ENCODE measurements at regions not wholly inside any gene's neighbourhood (a gene's known extent, or its start where the extent isn't known, plus 50 kb on each side); places are given as distances from the start of the nearest gene placed in this dataset.

DNA sequence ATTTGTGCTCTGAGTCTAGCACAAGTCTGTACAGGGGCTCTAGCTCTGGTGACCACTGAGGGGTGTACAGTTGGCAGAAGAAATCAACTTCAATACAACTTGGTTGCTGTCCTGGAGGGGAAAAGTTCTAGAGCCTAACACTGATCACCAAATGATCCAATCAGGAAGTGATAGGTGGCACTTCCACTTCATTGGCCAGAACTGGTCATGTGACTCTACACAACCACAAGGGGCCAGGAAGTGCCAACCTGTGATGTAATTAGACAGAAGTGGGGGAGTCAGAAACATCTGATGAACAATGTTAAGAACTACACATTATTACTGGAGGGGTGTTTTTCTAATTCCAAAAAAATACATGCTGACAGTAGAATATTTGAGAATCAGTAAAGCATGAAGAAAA is 401.6 kb downstream of the VRK1 start:
- TF ChIP-seq, protein P1, sequence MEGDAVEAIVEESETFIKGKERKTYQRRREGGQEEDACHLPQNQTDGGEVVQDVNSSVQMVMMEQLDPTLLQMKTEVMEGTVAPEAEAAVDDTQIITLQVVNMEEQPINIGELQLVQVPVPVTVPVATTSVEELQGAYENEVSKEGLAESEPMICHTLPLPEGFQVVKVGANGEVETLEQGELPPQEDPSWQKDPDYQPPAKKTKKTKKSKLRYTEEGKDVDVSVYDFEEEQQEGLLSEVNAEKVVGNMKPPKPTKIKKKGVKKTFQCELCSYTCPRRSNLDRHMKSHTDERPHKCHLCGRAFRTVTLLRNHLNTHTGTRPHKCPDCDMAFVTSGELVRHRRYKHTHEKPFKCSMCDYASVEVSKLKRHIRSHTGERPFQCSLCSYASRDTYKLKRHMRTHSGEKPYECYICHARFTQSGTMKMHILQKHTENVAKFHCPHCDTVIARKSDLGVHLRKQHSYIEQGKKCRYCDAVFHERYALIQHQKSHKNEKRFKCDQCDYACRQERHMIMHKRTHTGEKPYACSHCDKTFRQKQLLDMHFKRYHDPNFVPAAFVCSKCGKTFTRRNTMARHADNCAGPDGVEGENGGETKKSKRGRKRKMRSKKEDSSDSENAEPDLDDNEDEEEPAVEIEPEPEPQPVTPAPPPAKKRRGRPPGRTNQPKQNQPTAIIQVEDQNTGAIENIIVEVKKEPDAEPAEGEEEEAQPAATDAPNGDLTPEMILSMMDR (conservative IDR thresholded peaks at IDR 0.05): no peak
- H3K27ac ChIP-seq: no peak overlapping the region

DNA sequence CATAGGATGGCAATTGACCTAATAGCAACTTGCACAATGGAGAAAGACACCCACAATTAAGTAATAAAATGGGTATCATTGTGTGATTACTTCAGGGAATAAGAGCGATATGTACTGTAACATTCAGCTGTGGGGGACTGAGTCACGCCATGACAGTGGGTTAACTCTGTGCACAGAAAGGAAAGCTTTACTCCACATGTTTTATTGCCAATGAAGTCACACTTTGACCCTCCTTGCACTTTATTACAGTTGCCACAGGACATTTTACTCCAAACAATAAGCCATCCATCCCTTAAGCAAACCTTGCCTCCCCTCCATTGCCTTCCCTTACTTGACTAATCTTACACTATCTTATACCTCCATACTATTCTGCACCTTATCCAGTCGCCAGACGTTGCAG is 403.1 kb downstream of the VRK1 start:
- H3K27ac ChIP-seq: no peak overlapping the region
- TF ChIP-seq, protein P1 (conservative IDR thresholded peaks at IDR 0.05): no peak

DNA sequence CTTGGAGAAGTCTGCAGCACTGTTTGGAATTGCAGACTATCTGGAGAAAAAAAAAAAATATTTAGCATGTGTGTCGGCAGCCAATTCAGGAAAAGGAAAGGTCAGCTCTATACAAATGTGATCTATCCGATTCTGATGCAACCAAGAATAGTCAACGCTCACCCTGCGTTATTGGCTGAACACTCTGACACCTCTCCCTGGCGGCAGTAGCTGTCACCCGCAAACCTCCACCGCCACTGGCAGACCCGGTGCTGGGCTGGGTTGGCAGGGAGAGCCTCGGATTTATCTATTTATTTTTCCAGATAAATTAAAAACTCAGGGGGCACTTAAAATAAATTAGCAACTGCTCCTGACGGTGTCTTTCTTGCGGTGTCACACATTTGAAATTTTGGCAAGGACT is 409.7 kb downstream of the VRK1 start:
- TF ChIP-seq, protein P1 (conservative IDR thresholded peaks at IDR 0.05): no peak
- H3K27ac ChIP-seq: no peak overlapping the region

DNA sequence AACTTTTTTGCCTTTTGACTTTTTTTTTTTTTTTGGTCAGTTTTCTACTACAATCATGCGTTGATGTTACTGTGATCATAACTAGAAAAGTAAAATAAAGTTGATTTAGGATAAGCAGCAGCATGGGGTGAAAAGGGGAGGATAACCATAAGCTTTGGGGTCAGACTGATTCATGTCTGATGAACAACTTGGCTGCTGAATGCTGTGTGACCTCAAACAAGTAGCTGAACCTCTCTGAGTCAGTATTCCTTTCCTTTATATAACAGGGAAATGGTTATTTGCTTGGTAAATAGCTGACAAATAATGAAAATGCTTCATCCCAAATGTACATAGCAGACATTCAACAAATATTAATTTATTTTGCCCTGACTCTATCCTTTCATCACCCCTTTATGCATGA is 413.0 kb downstream of the VRK1 start:
- TF ChIP-seq, protein P1 (conservative IDR thresholded peaks at IDR 0.05): no peak

DNA sequence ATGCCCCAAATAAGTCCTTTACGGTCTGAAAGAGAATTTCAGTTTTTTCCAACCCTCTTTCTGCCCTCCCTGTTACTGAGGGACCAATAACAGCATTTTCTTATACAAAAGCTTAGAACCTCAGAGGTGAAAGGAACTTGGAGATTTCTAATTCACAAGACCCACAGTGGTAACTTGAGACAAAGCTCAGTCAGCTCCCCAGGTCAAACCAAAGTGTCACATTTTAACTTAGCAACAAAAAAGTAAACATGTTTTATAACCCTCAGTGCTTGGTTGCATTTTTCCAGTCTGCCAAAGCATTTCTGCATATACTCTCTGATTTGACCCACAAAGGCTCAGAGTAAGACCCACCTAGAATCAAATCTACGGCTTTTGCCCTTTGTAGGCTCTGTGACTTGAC is 415.2 kb downstream of the VRK1 start:
- H3K27ac ChIP-seq: no peak overlapping the region
- TF ChIP-seq, protein P1 (conservative IDR thresholded peaks at IDR 0.05): no peak

More for the DNA sequence above, 413.0 kb downstream of the VRK1 start:
- no peak overlapping the region for H3K27ac ChIP-seq

DNA sequence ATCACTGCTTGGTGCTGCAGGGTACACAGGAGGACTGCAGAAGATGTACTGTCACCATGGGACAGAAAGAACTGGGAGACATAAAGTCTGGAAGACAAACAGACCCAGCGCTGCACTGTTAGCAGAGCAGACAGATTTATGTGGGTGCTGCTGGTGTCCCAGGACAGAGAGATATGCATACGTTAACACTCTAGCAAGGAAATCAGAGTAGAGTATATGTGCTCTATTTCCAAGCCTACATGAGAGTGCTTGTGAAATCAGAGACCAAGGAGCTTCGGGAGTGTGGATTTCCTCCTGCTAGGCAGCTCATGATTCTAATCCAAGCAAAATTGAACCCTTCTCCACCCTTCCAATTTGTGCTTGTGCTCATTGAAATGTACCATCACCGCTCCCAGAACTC is 416.5 kb downstream of the VRK1 start:
- TF ChIP-seq, protein P1 (conservative IDR thresholded peaks at IDR 0.05): no peak
- no peak overlapping the region for H3K27ac ChIP-seq

DNA sequence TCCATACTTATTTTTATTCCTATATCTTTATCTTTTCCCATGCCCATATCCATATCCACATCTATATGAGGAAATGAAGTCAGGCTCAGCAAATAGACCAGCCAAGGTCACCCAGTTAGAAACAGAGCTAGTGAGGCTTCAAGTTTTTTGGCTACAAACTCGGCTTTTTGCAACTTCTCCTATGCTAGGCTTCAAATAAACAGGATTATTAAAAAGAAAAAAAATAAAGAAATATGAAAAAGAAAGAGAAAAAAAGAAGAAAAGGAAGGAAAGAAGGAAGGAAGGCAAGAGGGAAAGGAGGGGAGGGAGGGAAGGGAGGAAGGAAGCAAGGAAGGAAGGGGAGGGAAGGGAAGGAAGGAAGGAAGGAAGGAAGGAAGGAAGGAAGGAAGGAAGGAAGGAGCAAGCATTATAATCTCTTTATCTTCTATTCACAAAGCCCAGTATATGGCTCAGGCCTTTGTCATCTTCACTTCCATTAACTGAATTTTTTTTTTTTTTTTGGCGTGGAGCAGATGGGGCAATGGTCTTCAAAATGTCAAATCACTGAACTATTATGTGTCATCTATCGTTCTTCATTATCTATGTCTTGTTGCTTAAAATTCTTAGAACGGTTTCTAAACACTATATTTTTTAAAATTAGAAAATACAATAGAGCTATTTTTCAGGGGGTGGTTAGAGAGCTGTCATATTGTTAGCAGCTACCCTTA is 418.2 kb downstream of the VRK1 start:
- no peak overlapping the region for H3K27ac ChIP-seq
- TF ChIP-seq, protein P1 (conservative IDR thresholded peaks at IDR 0.05): no peak
